ENCODE measurements at regions not wholly inside any gene's neighbourhood (a gene's known extent, or its start where the extent isn't known, plus 50 kb on each side); places are given as distances from the start of the nearest gene placed in this dataset.

- no peak overlapping the region for H3K4me3 Mint-ChIP-seq
- no peaks in the 10 kb centered on the region for H4K20me1 ChIP-seq (ENCODE audit: insufficient read depth, low read length)
- H3K9ac ChIP-seq (ENCODE audit: insufficient read depth, low read length, poor library complexity, severe bottlenecking), result no peak overlapping the region
- H3K4me1 ChIP-seq (ENCODE audit: control insufficient read depth in 1 of 2, insufficient read depth in 2 of 2, low read length in 2 of 2), result no peaks in the 10 kb centered on the region
- intact Hi-C loops (cut with micrococcal nuclease), result no loop called here
- H3K36me3 Mint-ChIP-seq, result no peaks in the 10 kb centered on the region
- no peak overlapping the region for H3K27ac ChIP-seq (ENCODE audit: low read depth in 1 of 2, low read length in 2 of 2)
- H3K27me3 Mint-ChIP-seq (ENCODE audit: low read depth in 3 of 3), result peaks cover 0 to 2% (median 2%) of the 10 kb centered on the region in 3 donors
- no peak overlapping the region for H3K27ac Mint-ChIP-seq
- no peak overlapping the region for H3K4me3 ChIP-seq (replicated peaks in 1 of 3; ENCODE audit: low read depth in 2 of 3, low read length in 3 of 3)
- H3K9me3 Mint-ChIP-seq, result peaks cover 9 to 26% (median 14%) of the 10 kb centered on the region in 7 donors
- no peaks in the 10 kb centered on the region for H3K4me1 Mint-ChIP-seq
- no peaks in the 10 kb centered on the region for H3K27me3 ChIP-seq (ENCODE audit: control insufficient read depth in 2 of 2, insufficient read depth in 2 of 2, low read length in 2 of 2)
- no peak for TF ChIP-seq CTCF (IDR thresholded peaks at IDR 0.05)
- no peak overlapping the region for H2AFZ ChIP-seq (ENCODE audit: insufficient read depth, low read depth, low read length, poor library complexity, severe bottlenecking)
- no peak overlapping the region for H3K4me2 ChIP-seq (replicated peaks; ENCODE audit: extremely low read depth, low read length, poor library complexity, severe bottlenecking)
- H3K79me2 ChIP-seq (ENCODE audit: insufficient read depth, low read length), result no peaks in the 10 kb centered on the region
- H3K36me3 ChIP-seq (replicated peaks in 1 of 2; ENCODE audit: control insufficient read depth in 1 of 2, insufficient read depth in 2 of 2, low read length in 2 of 2), result no peaks in the 10 kb centered on the region
- H3K9me3 ChIP-seq (replicated peaks in 1 of 2; ENCODE audit: control insufficient read depth in 1 of 2, insufficient read depth in 1 of 2, low read length in 2 of 2), result peaks cover 10 to 14% of the 10 kb centered on the region in 2 donors
- DNase-seq, result no peak
- no CpG with 5 or more reads among the region's 2 CpGs for WGBS (ENCODE audit: insufficient coverage)
These were observed 288.7 kb downstream of the SOX9 start for GRCh38 chr17:72409405-72410002.

GRCh38 chr17:72411124-72411563, 290.3 kb downstream of the SOX9 start:
- no peaks in the 10 kb centered on the region for H3K4me1 Mint-ChIP-seq
- H3K4me3 Mint-ChIP-seq, result no peak overlapping the region
- H3K27ac Mint-ChIP-seq, result no peak overlapping the region
- Histone ChIP-seq H4K20me1 (ENCODE audit: insufficient read depth, low read length) (no peaks in the 10 kb centered on the region), H3K4me3 (replicated peaks in 1 of 3; ENCODE audit: low read depth in 2 of 3, low read length in 3 of 3) (no peak overlapping the region), H3K36me3 (replicated peaks in 1 of 2; ENCODE audit: control insufficient read depth in 1 of 2, insufficient read depth in 2 of 2, low read length in 2 of 2) (no peaks in the 10 kb centered on the region), H3K9me3 (replicated peaks in 1 of 2; ENCODE audit: control insufficient read depth in 1 of 2, insufficient read depth in 1 of 2, low read length in 2 of 2) (peaks cover 17 to 19% of the 10 kb centered on the region in 2 donors), H3K79me2 (ENCODE audit: insufficient read depth, low read length) (no peaks in the 10 kb centered on the region), H2AFZ (ENCODE audit: insufficient read depth, low read depth, low read length, poor library complexity, severe bottlenecking) (no peak overlapping the region), H3K9ac (ENCODE audit: insufficient read depth, low read length, poor library complexity, severe bottlenecking) (no peak overlapping the region), H3K27ac (ENCODE audit: low read depth in 1 of 2, low read length in 2 of 2) (no peak overlapping the region), H3K4me2 (replicated peaks; ENCODE audit: extremely low read depth, low read length, poor library complexity, severe bottlenecking) (no peak overlapping the region), H3K27me3 (ENCODE audit: control insufficient read depth in 2 of 2, insufficient read depth in 2 of 2, low read length in 2 of 2) (no peaks in the 10 kb centered on the region), H3K4me1 (ENCODE audit: control insufficient read depth in 1 of 2, insufficient read depth in 2 of 2, low read length in 2 of 2) (no peaks in the 10 kb centered on the region)
- H3K27me3 Mint-ChIP-seq (ENCODE audit: low read depth in 3 of 3), result peaks cover 0 to 2% (median 2%) of the 10 kb centered on the region in 3 donors
- H3K9me3 Mint-ChIP-seq, result peaks cover 15 to 37% (median 23%) of the 10 kb centered on the region in 7 donors
- intact Hi-C loops (cut with micrococcal nuclease), result no loop called here
- no peak for DNase-seq
- no peak for TF ChIP-seq CTCF (IDR thresholded peaks at IDR 0.05)
- 78% methylated on average over 4 of the region's 6 CpGs for WGBS (ENCODE audit: insufficient coverage)
- no peaks in the 10 kb centered on the region for H3K36me3 Mint-ChIP-seq
